DND-41 (cell line): ENCODE measurements at regions not wholly inside any gene's neighbourhood (a gene's known extent, or its start where the extent isn't known, plus 50 kb on each side); places are given as distances from the start of the nearest gene placed in this dataset.
"Not testable (repeated sequence)": the region's sequence is repeated elsewhere in the genome, so short reads cannot be mapped to it uniquely, and the experiment has no call there.

Experiments
- ATAC-seq: fragments of 200-7000 bp; cut with Tn5 transposase; 3 replicates; pipeline ENCODE4 v1.9.1; 2021; ENCODE audit warnings: low read depth; ENCODE audit not compliant: insufficient read depth
- DNase-seq: peaks from one replicate; pipeline ENCODE4 v3.0.0-alpha.2; 2020
- H2AFZ ChIP-seq: 2 replicates; pipeline ENCODE4 v1.6.0; 2012; ENCODE audit warnings: low read depth, low read length
- H3K27ac ChIP-seq: 2 replicates; pipeline ENCODE4 v1.5.1; 2012; ENCODE audit warnings: low read length, inconsistent platforms
- H3K27me3 ChIP-seq: fragments of 200-600 bp; sonication (generic); 2 replicates; pipeline ENCODE4 v1.6.0; 2012; ENCODE audit warnings: low read length, mild to moderate bottlenecking, inconsistent platforms; ENCODE audit not compliant: insufficient read depth, poor library complexity
- H3K36me3 ChIP-seq: 2 replicates; pipeline ENCODE4 v1.5.1; 2012; ENCODE audit warnings: low read length, inconsistent platforms; ENCODE audit not compliant: insufficient read depth
- H3K4me1 ChIP-seq: 2 replicates; pipeline ENCODE4 v1.5.1; 2012; ENCODE audit warnings: mild to moderate bottlenecking, low read length; ENCODE audit not compliant: insufficient read depth
- H3K4me2 ChIP-seq: 2 replicates; pipeline ENCODE4 v1.6.0; 2012; ENCODE audit warnings: mild to moderate bottlenecking, moderate library complexity, low read length, inconsistent platforms; ENCODE audit not compliant: insufficient read depth
- H3K4me3 ChIP-seq, 2 experiments: fragments of 200-600 bp in 1 of 2; shearing (Covaris generic) in 1 of 2; 2 replicates each; pipeline ENCODE4 v1.5.1; 2012 to 2016; ENCODE audit warnings: inconsistent platforms in 2 of 2, low read length in 2 of 2, mild to moderate bottlenecking in 2 of 2, low read depth in 1 of 2, moderate library complexity in 1 of 2
- H3K79me2 ChIP-seq: 2 replicates; pipeline ENCODE4 v1.6.0; 2012; ENCODE audit warnings: low read length, inconsistent platforms; ENCODE audit not compliant: insufficient read depth
- H3K9ac ChIP-seq: 2 replicates; pipeline ENCODE4 v1.6.0; 2012; ENCODE audit warnings: low read depth, mild to moderate bottlenecking, inconsistent platforms, low read length, moderate library complexity
- H3K9me3 ChIP-seq: 2 replicates; pipeline ENCODE4 v1.5.1; 2012; ENCODE audit warnings: low read length, moderate library complexity, mild to moderate bottlenecking, inconsistent platforms; ENCODE audit not compliant: insufficient read depth, severe bottlenecking
- H4K20me1 ChIP-seq: 2 replicates; pipeline ENCODE4 v1.6.0; 2012; ENCODE audit warnings: low read length; ENCODE audit not compliant: insufficient read depth
- CTCF ChIP-seq: IDR thresholded peaks from 2 replicates; pipeline ENCODE4 v1.5.1; 2012; ENCODE audit warnings: borderline replicate concordance, low read length, moderate library complexity, mild to moderate bottlenecking; ENCODE audit not compliant: poor library complexity, severe bottlenecking; ENCODE audit errors: extremely low read depth
- EZH2 ChIP-seq: IDR thresholded peaks from 3 replicates; pipeline ENCODE4 v1.6.1; 2012; ENCODE audit warnings: borderline replicate concordance, low read depth, mild to moderate bottlenecking, moderate library complexity, low read length, inconsistent platforms; ENCODE audit not compliant: severe bottlenecking

DNA sequence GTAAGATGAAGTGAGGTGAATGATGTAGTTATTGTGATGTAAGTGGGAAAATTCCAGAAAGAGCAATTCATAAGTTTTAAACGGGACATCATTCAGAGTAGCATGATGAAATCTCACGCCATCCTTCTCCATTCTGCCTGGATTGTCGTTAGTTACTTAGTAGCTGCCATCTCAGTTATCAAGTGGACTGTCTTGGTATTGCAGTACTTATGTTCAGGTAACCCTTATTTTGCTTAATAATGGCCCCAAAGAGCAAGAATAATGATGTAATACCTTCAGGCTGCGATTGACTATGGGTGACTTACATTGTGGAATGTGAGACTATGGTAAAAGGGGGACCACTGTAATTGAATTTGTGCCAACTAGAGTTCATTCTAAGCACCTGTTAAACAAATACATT is 234.1 kb upstream of the TOM1L1 start:
- H3K27ac ChIP-seq, result no peak overlapping the region
- no peaks in the 10 kb centered on the region for H3K9me3 ChIP-seq
- H3K4me3 ChIP-seq, result no peak overlapping the region
- H3K79me2 ChIP-seq, result no peaks in the 10 kb centered on the region
- no peaks in the 10 kb centered on the region for H3K4me1 ChIP-seq
- H3K36me3 ChIP-seq, result no peaks in the 10 kb centered on the region
- DNase-seq (no peak), ATAC-seq (no peak)
- H2AFZ ChIP-seq, result no peak overlapping the region
- no peak overlapping the region for H3K9ac ChIP-seq
- no peaks in the 10 kb centered on the region for H3K27me3 ChIP-seq
- H4K20me1 ChIP-seq, result no peaks in the 10 kb centered on the region
- H3K4me2 ChIP-seq, result no peak overlapping the region
- no peak for TF ChIP-seq CTCF
- no peak for TF ChIP-seq EZH2

GRCh38 chr17:54678158-54678557 is 222.5 kb upstream of the TOM1L1 start:
- Histone ChIP-seq H3K27ac (no peak overlapping the region), H3K4me1 (no peaks in the 10 kb centered on the region), H3K27me3 (no peaks in the 10 kb centered on the region), H3K36me3 (no peaks in the 10 kb centered on the region), H4K20me1 (no peaks in the 10 kb centered on the region), H3K9me3 (no peaks in the 10 kb centered on the region), H3K4me3 (no peak overlapping the region), H2AFZ (no peak overlapping the region), H3K79me2 (no peaks in the 10 kb centered on the region), H3K9ac (no peak overlapping the region), H3K4me2 (no peak overlapping the region)
- ATAC-seq (no peak), DNase-seq (no peak)
- TF ChIP-seq EZH2 (no peak), CTCF (no peak)

- H3K27me3 ChIP-seq, result no peaks in the 10 kb centered on the region
- no peak for DNase-seq
- no peaks in the 10 kb centered on the region for H3K79me2 ChIP-seq
- no peak overlapping the region for H2AFZ ChIP-seq
- H3K9me3 ChIP-seq, result no peaks in the 10 kb centered on the region
- no peak for ATAC-seq
- H3K36me3 ChIP-seq, result no peaks in the 10 kb centered on the region
- no peaks in the 10 kb centered on the region for H4K20me1 ChIP-seq
- TF ChIP-seq CTCF, result no peak
- no peak for TF ChIP-seq EZH2
- no peaks in the 10 kb centered on the region for H3K4me1 ChIP-seq
- H3K9ac ChIP-seq, result no peak overlapping the region
- no peak overlapping the region for H3K4me3 ChIP-seq
- no peak overlapping the region for H3K27ac ChIP-seq
- H3K4me2 ChIP-seq, result no peak overlapping the region
Observed at GRCh38 chr17:54680410-54680809, 220.2 kb upstream of the TOM1L1 start.

GRCh38 chr17:54694287-54694887 is 206.3 kb upstream of the TOM1L1 start:
- Histone ChIP-seq H4K20me1 (no peaks in the 10 kb centered on the region), H3K79me2 (no peaks in the 10 kb centered on the region), H3K27me3 (no peaks in the 10 kb centered on the region), H3K4me3 (no peak overlapping the region), H3K36me3 (no peaks in the 10 kb centered on the region), H2AFZ (no peak overlapping the region), H3K9ac (no peak overlapping the region), H3K4me2 (no peak overlapping the region), H3K4me1 (no peaks in the 10 kb centered on the region), H3K9me3 (no peaks in the 10 kb centered on the region), H3K27ac (no peak overlapping the region)
- DNase-seq (no peak), ATAC-seq (no peak)
- TF ChIP-seq EZH2, result no peak
- TF ChIP-seq CTCF, result no peak

DNA sequence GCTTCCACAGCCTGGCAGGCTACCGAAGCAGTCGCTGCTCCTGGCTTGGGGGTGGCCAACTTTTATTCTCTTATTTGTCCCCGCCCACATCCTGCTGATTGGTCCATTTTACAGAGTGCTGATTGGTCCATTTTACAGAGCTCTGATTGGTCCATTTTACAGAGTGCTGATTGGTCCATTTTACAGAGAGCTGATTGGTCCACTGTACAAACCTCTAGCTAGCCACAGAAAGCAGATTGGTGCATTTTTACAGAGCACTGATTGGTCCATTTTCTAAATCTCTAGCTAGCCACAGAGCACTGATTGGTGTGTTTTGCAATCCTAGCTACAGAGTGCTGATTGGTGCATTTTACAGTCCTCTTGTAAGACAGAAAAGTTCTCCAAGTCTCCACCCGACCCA is 187.9 kb upstream of the TOM1L1 start:
- not testable (repeated sequence) for DNase-seq, H3K27me3 ChIP-seq, H3K4me1 ChIP-seq, H3K9me3 ChIP-seq, H3K36me3 ChIP-seq, H3K4me3 ChIP-seq, H4K20me1 ChIP-seq, ATAC-seq, H3K27ac ChIP-seq, H3K9ac ChIP-seq, H3K4me2 ChIP-seq, H3K79me2 ChIP-seq, H2AFZ ChIP-seq
